HEK293 (cell line): ENCODE measurements at regions not wholly inside any gene's neighbourhood (a gene's known extent, or its start where the extent isn't known, plus 50 kb on each side); places are given as distances from the start of the nearest gene placed in this dataset.
A peak's percentile ranks its signal among the peaks of the same experiment; 100 is the strongest.

Source experiments
- AEBP2 ChIP-seq: fragments of 450-650 bp; formaldehyde crosslinking; IDR thresholded peaks from 2 replicates; pipeline ENCODE4 v1.5.1; 2016; ENCODE audit warnings: missing biosample characterization, missing genetic modification characterization, borderline replicate concordance
- FEZF1 ChIP-seq: fragments of 450-650 bp; formaldehyde crosslinking; IDR thresholded peaks from 2 replicates; pipeline ENCODE4 v1.5.1; 2016; ENCODE audit warnings: missing biosample characterization, missing genetic modification characterization
- GLI4 ChIP-seq: fragments of 450-650 bp; formaldehyde crosslinking; IDR thresholded peaks from 2 replicates; pipeline ENCODE4 v1.5.1; 2016; ENCODE audit warnings: missing biosample characterization, missing genetic modification characterization
- GLIS1 ChIP-seq: fragments of 450-650 bp; formaldehyde crosslinking; IDR thresholded peaks from 2 replicates; pipeline ENCODE4 v1.5.1; 2016; ENCODE audit warnings: missing biosample characterization, missing genetic modification characterization
- KLF1 ChIP-seq: fragments of 450-650 bp; formaldehyde crosslinking; IDR thresholded peaks from 2 replicates; pipeline ENCODE4 v1.5.1; 2016; ENCODE audit warnings: missing biosample characterization, missing genetic modification characterization
- KLF7 ChIP-seq: fragments of 450-650 bp; formaldehyde crosslinking; IDR thresholded peaks from 2 replicates; pipeline ENCODE4 v1.5.1; 2016; ENCODE audit warnings: missing biosample characterization, missing genetic modification characterization, borderline replicate concordance
- SCRT2 ChIP-seq: fragments of 450-650 bp; formaldehyde crosslinking; IDR thresholded peaks from 2 replicates; pipeline ENCODE4 v1.5.1; 2016; ENCODE audit warnings: missing biosample characterization, missing genetic modification characterization
- SP2 ChIP-seq: fragments of 450-650 bp; formaldehyde crosslinking; IDR thresholded peaks from 2 replicates; pipeline ENCODE4 v1.5.1; 2016; ENCODE audit warnings: missing biosample characterization, missing genetic modification characterization
- TCF7L2 ChIP-seq: IDR thresholded peaks from 2 replicates; pipeline ENCODE4 v1.6.1; 2011; ENCODE audit warnings: low read depth, mild to moderate bottlenecking, inconsistent platforms, low read length, moderate library complexity, borderline replicate concordance
- WT1 ChIP-seq: fragments of 450-650 bp; formaldehyde crosslinking; IDR thresholded peaks from 2 replicates; pipeline ENCODE4 v1.5.1; 2016; ENCODE audit warnings: missing biosample characterization, missing genetic modification characterization
- ZBTB11 ChIP-seq: fragments of 450-650 bp; formaldehyde crosslinking; conservative IDR thresholded peaks from 2 replicates; pipeline ENCODE4 v1.5.1; 2016; ENCODE audit warnings: low read depth, missing biosample characterization, missing genetic modification characterization
- ZNF114 ChIP-seq: fragments of 450-650 bp; formaldehyde crosslinking; IDR thresholded peaks from 2 replicates; pipeline ENCODE4 v1.5.0; 2017; ENCODE audit warnings: missing biosample characterization, missing genetic modification characterization
- ZNF169 ChIP-seq: fragments of 450-650 bp; formaldehyde crosslinking; IDR thresholded peaks from 2 replicates; pipeline ENCODE4 v1.5.1; 2016; ENCODE audit warnings: missing biosample characterization, missing genetic modification characterization
- ZNF184 ChIP-seq: fragments of 450-650 bp; IDR thresholded peaks from 2 replicates; pipeline ENCODE4 v1.5.1; 2018; ENCODE audit warnings: missing biosample characterization, mild to moderate bottlenecking, missing genetic modification characterization
- ZNF19 ChIP-seq: fragments of 450-650 bp; formaldehyde crosslinking; IDR thresholded peaks from 2 replicates; pipeline ENCODE4; 2016; ENCODE audit warnings: missing biosample characterization, missing genetic modification characterization, low read depth
- ZNF202 ChIP-seq: fragments of 450-650 bp; formaldehyde crosslinking; IDR thresholded peaks from 2 replicates; pipeline ENCODE4 v1.5.1; 2016; ENCODE audit warnings: missing biosample characterization, missing genetic modification characterization, borderline replicate concordance
- ZNF211 ChIP-seq: fragments of 450-650 bp; formaldehyde crosslinking; IDR thresholded peaks from 2 replicates; pipeline ENCODE4 v1.5.1; 2016; ENCODE audit warnings: low read depth, missing biosample characterization, missing genetic modification characterization
- ZNF335 ChIP-seq: fragments of 450-650 bp; formaldehyde crosslinking; conservative IDR thresholded peaks from 2 replicates; pipeline ENCODE4 v1.5.1; 2016; ENCODE audit warnings: missing biosample characterization, missing genetic modification characterization
- ZNF48 ChIP-seq: fragments of 450-650 bp; formaldehyde crosslinking; IDR thresholded peaks from 2 replicates; pipeline ENCODE4 v1.5.1; 2016; ENCODE audit warnings: missing biosample characterization, missing genetic modification characterization
- ZNF521 ChIP-seq: fragments of 450-650 bp; formaldehyde crosslinking; IDR thresholded peaks from 2 replicates; pipeline ENCODE4 v1.5.1; 2017; ENCODE audit warnings: missing biosample characterization, mild to moderate bottlenecking, missing genetic modification characterization
- ZNF560 ChIP-seq: fragments of 450-650 bp; formaldehyde crosslinking; IDR thresholded peaks from 2 replicates; pipeline ENCODE4 v1.5.1; 2017; ENCODE audit warnings: missing biosample characterization, missing genetic modification characterization, borderline replicate concordance
- ZNF571 ChIP-seq: fragments of 450-650 bp; formaldehyde crosslinking; IDR thresholded peaks from 2 replicates; pipeline ENCODE4 v1.5.0; 2017; ENCODE audit warnings: missing biosample characterization, missing genetic modification characterization
- ZNF600 ChIP-seq: fragments of 450-650 bp; formaldehyde crosslinking; IDR thresholded peaks from 2 replicates; pipeline ENCODE4 v1.5.1; 2016; ENCODE audit warnings: missing biosample characterization, missing genetic modification characterization
- ZNF610 ChIP-seq: fragments of 450-650 bp; formaldehyde crosslinking; IDR thresholded peaks from 2 replicates; pipeline ENCODE4 v1.5.1; 2016; ENCODE audit warnings: missing biosample characterization, missing genetic modification characterization, borderline replicate concordance
- ZNF621 ChIP-seq: fragments of 450-650 bp; formaldehyde crosslinking; IDR thresholded peaks from 2 replicates; pipeline ENCODE4 v1.5.1; 2017; ENCODE audit warnings: missing biosample characterization, missing genetic modification characterization
- ZNF791 ChIP-seq: fragments of 450-650 bp; formaldehyde crosslinking; IDR thresholded peaks from 2 replicates; pipeline ENCODE4 v1.5.1; 2016; ENCODE audit warnings: missing biosample characterization, missing genetic modification characterization
- ZNF843 ChIP-seq: fragments of 450-650 bp; formaldehyde crosslinking; IDR thresholded peaks from 2 replicates; pipeline ENCODE4 v1.5.1; 2016; ENCODE audit warnings: missing biosample characterization, missing genetic modification characterization
- TF ChIP-seq, protein P1 (sequence below): fragments of 450-650 bp; formaldehyde crosslinking; IDR thresholded peaks from 2 replicates; pipeline ENCODE4 v1.5.1; 2016; ENCODE audit warnings: missing biosample characterization, missing genetic modification characterization
- TF ChIP-seq, protein P2 (sequence below): fragments of 450-650 bp; IDR thresholded peaks from 2 replicates; pipeline ENCODE4 v1.5.1; 2018; ENCODE audit warnings: missing biosample characterization, mild to moderate bottlenecking, missing genetic modification characterization
- TF ChIP-seq, protein P3 (sequence below): fragments of 450-650 bp; formaldehyde crosslinking; IDR thresholded peaks from 2 replicates; pipeline ENCODE4 v1.5.1; 2017; ENCODE audit warnings: missing biosample characterization, missing genetic modification characterization

DNA sequence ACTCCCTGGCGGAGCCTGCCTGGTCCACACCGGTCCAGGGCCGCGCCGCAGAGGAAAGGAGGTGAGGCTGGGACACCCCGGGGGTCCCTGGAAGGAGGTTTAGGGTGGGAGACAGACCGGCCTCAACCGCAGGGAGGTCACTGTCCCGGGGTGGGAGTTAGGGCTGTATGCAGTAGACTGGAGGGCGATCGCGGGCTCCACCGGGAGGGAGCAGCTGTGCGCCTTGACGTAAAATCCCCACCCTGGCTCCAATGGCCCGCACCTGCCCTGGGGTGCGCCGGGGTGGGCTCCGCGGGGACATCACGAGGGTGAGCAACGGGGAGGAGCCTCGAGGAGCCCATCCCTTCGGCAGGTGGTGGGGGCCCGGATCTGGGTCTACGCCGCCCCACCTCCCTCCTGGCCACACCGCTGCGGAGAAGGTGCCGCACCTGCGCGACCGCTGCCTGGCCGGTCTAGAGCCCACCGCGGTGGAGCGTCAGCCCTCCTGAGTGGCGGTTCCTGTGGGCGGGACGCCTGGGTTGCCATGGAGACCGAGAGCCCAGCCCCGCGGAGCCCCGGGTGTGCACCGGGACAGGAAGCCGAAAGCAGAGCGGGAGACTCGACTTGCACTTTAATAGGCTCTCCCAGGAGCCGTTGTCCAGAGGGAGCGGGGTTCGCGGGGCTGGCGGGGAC is 105.1 kb downstream of the ADRA2C start (continued):
- TF ChIP-seq, protein P1, sequence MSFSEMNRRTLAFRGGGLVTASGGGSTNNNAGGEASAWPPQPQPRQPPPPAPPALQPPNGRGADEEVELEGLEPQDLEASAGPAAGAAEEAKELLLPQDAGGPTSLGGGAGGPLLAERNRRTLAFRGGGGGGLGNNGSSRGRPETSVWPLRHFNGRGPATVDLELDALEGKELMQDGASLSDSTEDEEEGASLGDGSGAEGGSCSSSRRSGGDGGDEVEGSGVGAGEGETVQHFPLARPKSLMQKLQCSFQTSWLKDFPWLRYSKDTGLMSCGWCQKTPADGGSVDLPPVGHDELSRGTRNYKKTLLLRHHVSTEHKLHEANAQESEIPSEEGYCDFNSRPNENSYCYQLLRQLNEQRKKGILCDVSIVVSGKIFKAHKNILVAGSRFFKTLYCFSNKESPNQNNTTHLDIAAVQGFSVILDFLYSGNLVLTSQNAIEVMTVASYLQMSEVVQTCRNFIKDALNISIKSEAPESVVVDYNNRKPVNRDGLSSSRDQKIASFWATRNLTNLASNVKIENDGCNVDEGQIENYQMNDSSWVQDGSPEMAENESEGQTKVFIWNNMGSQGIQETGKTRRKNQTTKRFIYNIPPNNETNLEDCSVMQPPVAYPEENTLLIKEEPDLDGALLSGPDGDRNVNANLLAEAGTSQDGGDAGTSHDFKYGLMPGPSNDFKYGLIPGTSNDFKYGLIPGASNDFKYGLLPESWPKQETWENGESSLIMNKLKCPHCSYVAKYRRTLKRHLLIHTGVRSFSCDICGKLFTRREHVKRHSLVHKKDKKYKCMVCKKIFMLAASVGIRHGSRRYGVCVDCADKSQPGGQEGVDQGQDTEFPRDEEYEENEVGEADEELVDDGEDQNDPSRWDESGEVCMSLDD, result no peak
- TF ChIP-seq ZNF184 (tag by site-specific recombination) (no peak), ZNF610 (no peak), FEZF1 (tag by site-specific recombination) (no peak), ZNF791 (no peak), ZNF521 (tag by site-specific recombination) (no peak), SCRT2 (no peak), ZNF48 (no peak), AEBP2 (tag by site-specific recombination) (no peak), ZBTB11 (tag by site-specific recombination) (peak; percentile 19; the same call in 1 of the 2 replicates), GLIS1 (peak; percentile 88), GLI4 (tag by site-specific recombination) (no peak), ZNF169 (tag by site-specific recombination) (no peak), ZNF202 (tag by site-specific recombination) (no peak), ZNF114 (tag by site-specific recombination) (no peak), KLF1 (tag by site-specific recombination) (peak; percentile 78), SP2 (tag by site-specific recombination) (peak; percentile 58), ZNF571 (tag by site-specific recombination) (no peak), ZNF211 (tag by site-specific recombination) (no peak), ZNF600 (0 out of 2 replicates have a peak, but pooled peaks have one; percentile 11), ZNF19 (tag by site-specific recombination) (no peak), KLF7 (no peak), ZNF843 (no peak), WT1 (tag by site-specific recombination) (no peak), ZNF335 (no peak), ZNF621 (tag by site-specific recombination) (no peak), TCF7L2 (no peak), ZNF560 (no peak)
- TF ChIP-seq, protein P2, sequence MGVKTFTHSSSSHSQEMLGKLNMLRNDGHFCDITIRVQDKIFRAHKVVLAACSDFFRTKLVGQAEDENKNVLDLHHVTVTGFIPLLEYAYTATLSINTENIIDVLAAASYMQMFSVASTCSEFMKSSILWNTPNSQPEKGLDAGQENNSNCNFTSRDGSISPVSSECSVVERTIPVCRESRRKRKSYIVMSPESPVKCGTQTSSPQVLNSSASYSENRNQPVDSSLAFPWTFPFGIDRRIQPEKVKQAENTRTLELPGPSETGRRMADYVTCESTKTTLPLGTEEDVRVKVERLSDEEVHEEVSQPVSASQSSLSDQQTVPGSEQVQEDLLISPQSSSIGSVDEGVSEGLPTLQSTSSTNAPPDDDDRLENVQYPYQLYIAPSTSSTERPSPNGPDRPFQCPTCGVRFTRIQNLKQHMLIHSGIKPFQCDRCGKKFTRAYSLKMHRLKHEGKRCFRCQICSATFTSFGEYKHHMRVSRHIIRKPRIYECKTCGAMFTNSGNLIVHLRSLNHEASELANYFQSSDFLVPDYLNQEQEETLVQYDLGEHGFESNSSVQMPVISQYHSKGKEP (tag by site-specific recombination), result no peak
- TF ChIP-seq, protein P3, sequence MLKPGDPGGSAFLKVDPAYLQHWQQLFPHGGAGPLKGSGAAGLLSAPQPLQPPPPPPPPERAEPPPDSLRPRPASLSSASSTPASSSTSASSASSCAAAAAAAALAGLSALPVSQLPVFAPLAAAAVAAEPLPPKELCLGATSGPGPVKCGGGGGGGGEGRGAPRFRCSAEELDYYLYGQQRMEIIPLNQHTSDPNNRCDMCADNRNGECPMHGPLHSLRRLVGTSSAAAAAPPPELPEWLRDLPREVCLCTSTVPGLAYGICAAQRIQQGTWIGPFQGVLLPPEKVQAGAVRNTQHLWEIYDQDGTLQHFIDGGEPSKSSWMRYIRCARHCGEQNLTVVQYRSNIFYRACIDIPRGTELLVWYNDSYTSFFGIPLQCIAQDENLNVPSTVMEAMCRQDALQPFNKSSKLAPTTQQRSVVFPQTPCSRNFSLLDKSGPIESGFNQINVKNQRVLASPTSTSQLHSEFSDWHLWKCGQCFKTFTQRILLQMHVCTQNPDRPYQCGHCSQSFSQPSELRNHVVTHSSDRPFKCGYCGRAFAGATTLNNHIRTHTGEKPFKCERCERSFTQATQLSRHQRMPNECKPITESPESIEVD, result no peak
